ENCODE measurements at regions not wholly inside any gene's neighbourhood (a gene's known extent, or its start where the extent isn't known, plus 50 kb on each side); places are given as distances from the start of the nearest gene placed in this dataset.

- no peak overlapping the region for H3K27ac ChIP-seq
- no peak for DNase-seq (ENCODE audit: low read depth, low spot score)
- no peak for TF ChIP-seq FOXP2 (optimal IDR thresholded peaks at IDR 0.05; ENCODE audit: control extremely low read depth, extremely low read length, insufficient read depth)
- no peak for TF ChIP-seq POLR2AphosphoS5 (IDR thresholded peaks at IDR 0.05; ENCODE audit: borderline replicate concordance, low read depth, low read length)
- TF ChIP-seq EZH2 (IDR thresholded peaks at IDR 0.05), result no peak
- H3K9ac ChIP-seq (ENCODE audit: insufficient read length), result no peak overlapping the region
- no peaks in the 10 kb centered on the region; the same call in 1 of the 2 replicates for H3K9me3 ChIP-seq (ENCODE audit: low read depth, low read length)
- H3K4me3 ChIP-seq, result no peak overlapping the region
- H3K36me3 ChIP-seq (ENCODE audit: insufficient read depth, low read length), result no peaks in the 10 kb centered on the region
These were observed 102.7 kb upstream of the SDK1 start for GRCh38 chr7:3198316-3198715.

- no peaks in the 10 kb centered on the region; the same call in 1 of the 2 replicates for H3K9me3 ChIP-seq (ENCODE audit: low read depth, low read length)
- TF ChIP-seq EZH2 (IDR thresholded peaks at IDR 0.05) (no peak), FOXP2 (optimal IDR thresholded peaks at IDR 0.05; ENCODE audit: control extremely low read depth, extremely low read length, insufficient read depth) (no peak), POLR2AphosphoS5 (IDR thresholded peaks at IDR 0.05; ENCODE audit: borderline replicate concordance, low read depth, low read length) (no peak)
- no peak for DNase-seq (ENCODE audit: low read depth, low spot score)
- no peaks in the 10 kb centered on the region for H3K36me3 ChIP-seq (ENCODE audit: insufficient read depth, low read length)
- H3K27ac ChIP-seq, result no peak overlapping the region
- H3K9ac ChIP-seq (ENCODE audit: insufficient read length), result no peak overlapping the region
- H3K4me3 ChIP-seq, result no peak overlapping the region
These were observed 100.5 kb upstream of the SDK1 start for GRCh38 chr7:3200504-3200903.

- Histone ChIP-seq H3K9me3 (ENCODE audit: low read depth, low read length) (no peaks in the 10 kb centered on the region; the same call in 1 of the 2 replicates), H3K36me3 (ENCODE audit: insufficient read depth, low read length) (no peaks in the 10 kb centered on the region), H3K9ac (ENCODE audit: insufficient read length) (no peak overlapping the region), H3K27ac (no peak overlapping the region), H3K4me3 (no peak overlapping the region)
- no peak for DNase-seq (ENCODE audit: low read depth, low spot score)
- TF ChIP-seq POLR2AphosphoS5 (IDR thresholded peaks at IDR 0.05; ENCODE audit: borderline replicate concordance, low read depth, low read length), result no peak
- no peak for TF ChIP-seq FOXP2 (optimal IDR thresholded peaks at IDR 0.05; ENCODE audit: control extremely low read depth, extremely low read length, insufficient read depth)
These were observed 99.7 kb upstream of the SDK1 start for GRCh38 chr7:3201306-3201705.

GRCh38 chr7:3201937-3202710, 98.9 kb upstream of the SDK1 start:
- DNase-seq (ENCODE audit: low read depth, low spot score), result no peak
- Histone ChIP-seq H3K9ac (ENCODE audit: insufficient read length) (no peak overlapping the region), H3K36me3 (ENCODE audit: insufficient read depth, low read length) (no peaks in the 10 kb centered on the region), H3K9me3 (ENCODE audit: low read depth, low read length) (no peaks in the 10 kb centered on the region; the same call in 1 of the 2 replicates), H3K27ac (no peak overlapping the region), H3K4me3 (no peak overlapping the region)
- no peak for TF ChIP-seq EZH2 (IDR thresholded peaks at IDR 0.05)
- no peak for TF ChIP-seq POLR2AphosphoS5 (IDR thresholded peaks at IDR 0.05; ENCODE audit: borderline replicate concordance, low read depth, low read length)
- TF ChIP-seq FOXP2 (optimal IDR thresholded peaks at IDR 0.05; ENCODE audit: control extremely low read depth, extremely low read length, insufficient read depth), result no peak

- H3K36me3 ChIP-seq (ENCODE audit: insufficient read depth, low read length), result no peaks in the 10 kb centered on the region
- no peak for DNase-seq (ENCODE audit: low read depth, low spot score)
- no peak for TF ChIP-seq EZH2 (IDR thresholded peaks at IDR 0.05)
- no peak for TF ChIP-seq POLR2AphosphoS5 (IDR thresholded peaks at IDR 0.05; ENCODE audit: borderline replicate concordance, low read depth, low read length)
- TF ChIP-seq FOXP2 (optimal IDR thresholded peaks at IDR 0.05; ENCODE audit: control extremely low read depth, extremely low read length, insufficient read depth), result no peak
- no peak overlapping the region for H3K27ac ChIP-seq
- H3K9ac ChIP-seq (ENCODE audit: insufficient read length), result no peak overlapping the region
- no peaks in the 10 kb centered on the region for H3K9me3 ChIP-seq (ENCODE audit: low read depth, low read length)
- no peak overlapping the region for H3K4me3 ChIP-seq
These were observed 96.5 kb upstream of the SDK1 start for GRCh38 chr7:3204526-3204925.

GRCh38 chr7:3206101-3206500, 95.0 kb upstream of the SDK1 start:
- Histone ChIP-seq H3K27ac (no peak overlapping the region), H3K4me3 (no peak overlapping the region), H3K9me3 (ENCODE audit: low read depth, low read length) (no peaks in the 10 kb centered on the region), H3K36me3 (ENCODE audit: insufficient read depth, low read length) (no peaks in the 10 kb centered on the region), H3K9ac (ENCODE audit: insufficient read length) (no peak overlapping the region)
- no peak for DNase-seq (ENCODE audit: low read depth, low spot score)
- no peak for TF ChIP-seq POLR2AphosphoS5 (IDR thresholded peaks at IDR 0.05; ENCODE audit: borderline replicate concordance, low read depth, low read length)

GRCh38 chr7:3206771-3207191, 94.3 kb upstream of the SDK1 start:
- Histone ChIP-seq H3K36me3 (ENCODE audit: insufficient read depth, low read length) (no peaks in the 10 kb centered on the region), H3K27ac (no peak overlapping the region), H3K9me3 (ENCODE audit: low read depth, low read length) (no peaks in the 10 kb centered on the region), H3K4me3 (no peak overlapping the region), H3K9ac (ENCODE audit: insufficient read length) (no peak overlapping the region)
- no peak for DNase-seq (ENCODE audit: low read depth, low spot score)
- TF ChIP-seq POLR2AphosphoS5 (IDR thresholded peaks at IDR 0.05; ENCODE audit: borderline replicate concordance, low read depth, low read length), result no peak
- TF ChIP-seq EZH2 (IDR thresholded peaks at IDR 0.05), result no peak
- TF ChIP-seq FOXP2 (optimal IDR thresholded peaks at IDR 0.05; ENCODE audit: control extremely low read depth, extremely low read length, insufficient read depth), result no peak

- TF ChIP-seq FOXP2 (optimal IDR thresholded peaks at IDR 0.05; ENCODE audit: control extremely low read depth, extremely low read length, insufficient read depth) (no peak), POLR2AphosphoS5 (IDR thresholded peaks at IDR 0.05; ENCODE audit: borderline replicate concordance, low read depth, low read length) (no peak), EZH2 (IDR thresholded peaks at IDR 0.05) (no peak)
- Histone ChIP-seq H3K36me3 (ENCODE audit: insufficient read depth, low read length) (no peaks in the 10 kb centered on the region), H3K9ac (ENCODE audit: insufficient read length) (no peak overlapping the region), H3K27ac (no peak overlapping the region), H3K9me3 (ENCODE audit: low read depth, low read length) (no peaks in the 10 kb centered on the region), H3K4me3 (no peak overlapping the region)
- no peak for DNase-seq (ENCODE audit: low read depth, low spot score)
These were observed 93.6 kb upstream of the SDK1 start for GRCh38 chr7:3207387-3207902.
